Heart right ventricle (tissue), 16 donors: ENCODE measurements at regions not wholly inside any gene's neighbourhood (a gene's known extent, or its start where the extent isn't known, plus 50 kb on each side); places are given as distances from the start of the nearest gene placed in this dataset.
"Not testable (repeated sequence)": the region's sequence is repeated elsewhere in the genome, so short reads cannot be mapped to it uniquely, and the experiment has no call there.

Experiments used
- ATAC-seq, 8 donors: fragments of 200-7000 bp; cut with Tn5 transposase; one replicate each; pipeline ENCODE4 v1.9.1; 2020; ENCODE audit warnings: mild to moderate bottlenecking in 8 of 8, moderate library complexity in 8 of 8, moderate number of reproducible peaks in 1 of 8
- DNase-seq, 2 donors: peaks; one replicate each; pipeline ENCODE4 v3.0.0-alpha.2; 2020
- H3K27ac ChIP-seq, 10 donors: fragments of 200-600 bp; sonication (generic) in 2 of 10; one replicate each; pipeline versions ENCODE4 v1.5.0 to v1.8.0; 2020 to 2022; ENCODE audit warnings: mild to moderate bottlenecking in 3 of 10
- H3K27me3 ChIP-seq, 7 donors: fragments of 200-600 bp; one replicate each; pipeline ENCODE4 v1.8.0; 2021 to 2022; ENCODE audit warnings: mild to moderate bottlenecking in 2 of 7
- H3K36me3 ChIP-seq, 9 donors: fragments of 200-600 bp; sonication (generic) in 1 of 9; one replicate each; pipeline versions ENCODE4 v1.5.0 to v1.8.0; 2020 to 2022; ENCODE audit warnings: mild to moderate bottlenecking in 2 of 9
- H3K4me1 ChIP-seq, 9 donors: fragments of 200-600 bp; sonication (generic) in 1 of 9; one replicate each; pipeline versions ENCODE4 v1.5.0 to v1.8.0; 2020 to 2022; ENCODE audit warnings: mild to moderate bottlenecking in 4 of 9
- H3K4me3 ChIP-seq, 10 donors: fragments of 200-600 bp; sonication (generic) in 2 of 10; one replicate each; pipeline versions ENCODE4 v1.5.0 to v1.8.0; 2020 to 2022; ENCODE audit warnings: mild to moderate bottlenecking in 7 of 10, moderate library complexity in 2 of 10
- H3K9me3 ChIP-seq, 11 donors: fragments of 200-600 bp in 10 of 11; sonication (generic) in 2 of 11; one replicate each; pipeline versions ENCODE4 v1.5.0 to v1.8.0; 2013 to 2022; ENCODE audit warnings: mild to moderate bottlenecking in 2 of 11, control low read depth in 1 of 11, moderate library complexity in 1 of 11
- WGBS, 2 donors: extraction: QIAGEN DNeasy Blood & Tissue Kit; methylation state at CpG; one replicate each; pipeline ENCODE4 v1.1.7; 2013; ENCODE audit warnings: inconsistent platforms in 1 of 2; 5-methylcytosine and 5-hydroxymethylcytosine counted together
- intact Hi-C, 10 donors: fragments of 100-400 bp; cut with DNase I; formaldehyde crosslinking; loops; one replicate each; pipeline versions ENCODE4 v1.11.1 to v1.14.2; 2022
- TF ChIP-seq, protein P1 (sequence below), 9 donors: fragments of 200-600 bp; sonication (generic) in 2 of 9; IDR thresholded peaks; one replicate each; pipeline versions ENCODE4 v1.5.0 to v1.8.0; 2021 to 2022; ENCODE audit warnings: antibody characterized with exemption in 9 of 9, mild to moderate bottlenecking in 5 of 9, moderate library complexity in 1 of 9
- donor health status: Arrhythmogenic right ventricular cardiomyopathy.
- donor health status: ischemic (EF 13 %, LVEDD 7.1; RV severe dilation, severe dysfunction).
- donor health status: healthy with polysubstance abuse.
- donor health status: DM: no; HTN: yes; CAD: no.
- donor health status: DM: no; HTN: no; CAD: no.
- donor health status: ischemic (EF 25% LVEDD 6.9; RV normal size, moderate dysfunction).
- donor health status: ischemic (EF 25% LVEDD 5.7; RV mildly dilated, moderate dysfunction).
- donor health status: healthy.
- donor health status: DM: yes; HTN: yes; CAD: no.
- donor health status: Ischemic cardiomyopathy.
- donor health status: ischemic (EF 35%, LVEDD 5.7; RV mildly dilated, moderate dysfunction).
- donor health status: nonischemic (EF 11% LVEDD 7.7; RV severe dilation, severe dysfunction).
- donor health status: DM: yes; HTN: yes; CAD: no.
- donor health status: PGD.
- donor health status: ischemic (EF 29% LVEDD 5.4; RV normal size, mild dysfunction).
- donor health status: nonischemic (EF 23%, LVEDD 6.1; RV moderate dilation, normal function).

GRCh38 chr1:190832511-190832910 lies 354.8 kb upstream of the BRINP3 start:
- TF ChIP-seq, protein P1, sequence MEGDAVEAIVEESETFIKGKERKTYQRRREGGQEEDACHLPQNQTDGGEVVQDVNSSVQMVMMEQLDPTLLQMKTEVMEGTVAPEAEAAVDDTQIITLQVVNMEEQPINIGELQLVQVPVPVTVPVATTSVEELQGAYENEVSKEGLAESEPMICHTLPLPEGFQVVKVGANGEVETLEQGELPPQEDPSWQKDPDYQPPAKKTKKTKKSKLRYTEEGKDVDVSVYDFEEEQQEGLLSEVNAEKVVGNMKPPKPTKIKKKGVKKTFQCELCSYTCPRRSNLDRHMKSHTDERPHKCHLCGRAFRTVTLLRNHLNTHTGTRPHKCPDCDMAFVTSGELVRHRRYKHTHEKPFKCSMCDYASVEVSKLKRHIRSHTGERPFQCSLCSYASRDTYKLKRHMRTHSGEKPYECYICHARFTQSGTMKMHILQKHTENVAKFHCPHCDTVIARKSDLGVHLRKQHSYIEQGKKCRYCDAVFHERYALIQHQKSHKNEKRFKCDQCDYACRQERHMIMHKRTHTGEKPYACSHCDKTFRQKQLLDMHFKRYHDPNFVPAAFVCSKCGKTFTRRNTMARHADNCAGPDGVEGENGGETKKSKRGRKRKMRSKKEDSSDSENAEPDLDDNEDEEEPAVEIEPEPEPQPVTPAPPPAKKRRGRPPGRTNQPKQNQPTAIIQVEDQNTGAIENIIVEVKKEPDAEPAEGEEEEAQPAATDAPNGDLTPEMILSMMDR (IDR thresholded peaks at IDR 0.05), result no peak
- no peak for ATAC-seq
- Histone ChIP-seq H3K9me3 (peaks cover 0 to 10% (median 3%) of the 10 kb centered on the region in 11 donors), H3K4me3 (no peak overlapping the region), H3K4me1 (no peaks in the 10 kb centered on the region), H3K27me3 (no peaks in the 10 kb centered on the region), H3K36me3 (no peaks in the 10 kb centered on the region), H3K27ac (no peak overlapping the region)
- intact Hi-C loops, result no loop called here
- no peak for DNase-seq

DNA sequence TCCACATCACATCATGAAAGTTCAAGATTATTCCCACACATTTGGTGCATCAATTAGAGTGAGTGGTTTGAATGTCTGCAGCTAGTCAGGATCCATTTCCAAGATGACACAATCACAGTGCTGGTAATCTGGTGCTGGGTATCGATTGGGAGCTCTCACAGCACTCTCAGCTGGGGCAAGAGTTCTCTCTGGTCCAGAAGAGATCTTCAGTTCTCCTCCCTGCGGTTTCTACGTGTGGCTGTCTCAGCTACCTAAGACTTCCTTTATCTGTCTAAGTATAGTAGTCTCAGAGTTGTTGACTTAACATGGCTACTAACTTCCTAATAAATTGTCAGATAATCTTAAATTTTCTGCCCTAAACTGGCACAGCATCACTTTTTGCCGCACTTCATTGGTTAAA lies 358.0 kb upstream of the BRINP3 start:
- Histone ChIP-seq H3K36me3 (no peaks in the 10 kb centered on the region), H3K9me3 (no peaks in the 10 kb centered on the region), H3K27me3 (no peaks in the 10 kb centered on the region), H3K27ac (no peak overlapping the region), H3K4me1 (no peaks in the 10 kb centered on the region), H3K4me3 (no peak overlapping the region)
- DNase-seq (no peak), ATAC-seq (no peak)
- WGBS, 2 donors, result 79 to 82% methylated on average over 4 of the region's 4 CpGs
- TF ChIP-seq, protein P1 (IDR thresholded peaks at IDR 0.05), result no peak
- intact Hi-C loops, result no loop called here

DNA sequence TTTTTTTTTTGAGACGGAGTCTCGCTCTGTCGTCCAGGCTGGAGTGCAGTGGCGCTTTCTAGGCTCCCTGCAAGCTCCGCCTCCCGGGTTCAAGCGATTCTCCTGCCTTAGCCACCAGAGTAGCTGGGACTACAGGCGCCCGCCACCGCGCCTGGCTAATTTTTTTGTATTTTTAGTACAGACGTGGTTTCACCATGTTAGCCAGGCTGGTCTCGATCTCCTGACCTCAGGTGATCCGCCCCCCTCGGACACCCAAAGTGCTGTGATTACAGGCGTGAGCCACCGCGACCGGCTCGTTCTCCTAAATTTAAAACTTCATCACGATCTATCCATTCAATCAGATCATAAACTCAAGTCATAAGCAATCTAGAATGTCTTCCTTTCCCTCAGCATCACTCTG lies 359.5 kb upstream of the BRINP3 start:
- DNase-seq, H3K9me3 ChIP-seq, H3K27me3 ChIP-seq, H3K27ac ChIP-seq, H3K36me3 ChIP-seq, ATAC-seq, H3K4me1 ChIP-seq, intact Hi-C loops, H3K4me3 ChIP-seq: not testable (repeated sequence)
- 88% methylated on average over 21 of the region's 21 CpGs for WGBS, 2 donors

- no peak overlapping the region for H3K27ac ChIP-seq
- TF ChIP-seq, protein P1 (IDR thresholded peaks at IDR 0.05), result no peak
These were observed 360.2 kb upstream of the BRINP3 start for GRCh38 chr1:190837888-190838287.

GRCh38 chr1:190847166-190847565 lies 369.5 kb upstream of the BRINP3 start:
- Histone ChIP-seq H3K27ac (no peak overlapping the region), H3K4me3 (no peak overlapping the region), H3K36me3 (no peaks in the 10 kb centered on the region), H3K27me3 (no peaks in the 10 kb centered on the region), H3K9me3 (peaks cover 0 to 7% (median 0%) of the 10 kb centered on the region in 11 donors), H3K4me1 (no peaks in the 10 kb centered on the region)
- ATAC-seq, result no peak
- intact Hi-C loops, result no loop called here
- DNase-seq, result no peak
- TF ChIP-seq, protein P1 (IDR thresholded peaks at IDR 0.05), result no peak
- WGBS, 2 donors, result 83 to 85% methylated on average over 4 of the region's 4 CpGs

More at GRCh38 chr1:190837888-190838287, 360.2 kb upstream of the BRINP3 start:
- 57 to 62% methylated on average over 3 of the region's 3 CpGs for WGBS, 2 donors
- ATAC-seq (no peak), DNase-seq (no peak)
- Histone ChIP-seq H3K9me3 (no peaks in the 10 kb centered on the region), H3K27me3 (no peaks in the 10 kb centered on the region), H3K36me3 (no peaks in the 10 kb centered on the region), H3K4me1 (no peaks in the 10 kb centered on the region), H3K4me3 (no peak overlapping the region)
- intact Hi-C loops, result no loop called here
